HCT116 (cell line): ENCODE measurements at regions not wholly inside any gene's neighbourhood (a gene's known extent, or its start where the extent isn't known, plus 50 kb on each side); places are given as distances from the start of the nearest gene placed in this dataset.

Experiments
- ATAC-seq: fragments of 200-7000 bp; cut with Tn5 transposase; 2 replicates; pipeline ENCODE4 v1.9.1; 2020; ENCODE audit warnings: mild to moderate bottlenecking, moderate library complexity
- BruUV-seq: library from RNA; stranded (reverse); fragments of 400-500 nt; replicated peaks from 2 replicates; lab custom pipeline; 2021; lab: Mats Ljungman, UMichigan
- CTCF ChIA-PET: fragments of 300-600 bp; sonication (Branson Sonifier 250); formaldehyde crosslinking; loops from one replicate; lab custom pipeline; 2021; ENCODE audit warnings: antibody characterized with exemption; lab: Charles Lee
- POLR2A ChIA-PET: fragments of 300-600, 350-600 bp; sonication (Branson Sonifier 250); formaldehyde crosslinking; loops from one replicate; lab custom pipeline; 2021; ENCODE audit warnings: antibody characterized with exemption; lab: Charles Lee
- RAD21 ChIA-PET, 2 experiments: fragments of 300-600 bp; sonication (Branson Sonifier 250); formaldehyde crosslinking; loops; one replicate each; lab custom pipeline; 2023; ENCODE audit warnings: low total read pairs in 2 of 2; ENCODE audit not compliant: uncharacterized antibody in 2 of 2, unreplicated experiment in 2 of 2, low non-redundant PET in 1 of 2; lab: Charles Lee
- DNase-seq: peaks from one replicate; pipeline ENCODE4 v3.0.0-alpha.2; 2010; ENCODE audit warnings: low read depth, low spot score
- H2AFZ ChIP-seq: fragments of 200-600 bp; shearing (Covaris generic), sonication (generic); 2 replicates; pipeline ENCODE4 v1.6.1; 2017; ENCODE audit warnings: low read depth, mixed run types, mixed read lengths, antibody characterized with exemption, low read length; ENCODE audit not compliant: poor library complexity, severe bottlenecking
- H3K27ac ChIP-seq: 2 replicates; pipeline ENCODE4 v1.5.1; 2012; ENCODE audit warnings: low read depth, low read length
- H3K27me3 ChIP-seq: fragments of 200-600 bp; sonication (generic); 2 replicates; pipeline ENCODE4 v1.6.1; 2016; ENCODE audit warnings: mixed run types, low read length, mixed read lengths; ENCODE audit not compliant: insufficient read depth
- H3K36me3 ChIP-seq, 2 experiments: fragments of 200-500 bp in 1 of 2; fragments of 200-600 bp in 1 of 2; sonication (Bioruptor generic) in 1 of 2; sonication (generic) in 1 of 2; 2 replicates each; pipeline versions ENCODE4 v1.5.1 to v1.6.1; 2014 to 2016; ENCODE audit warnings: low read length in 2 of 2, inconsistent platforms in 1 of 2, mixed read lengths in 1 of 2, mixed run types in 1 of 2; ENCODE audit not compliant: insufficient read depth in 2 of 2, control insufficient read depth in 1 of 2
- H3K4me1 ChIP-seq, 2 experiments: fragments of 200-600 bp in 1 of 2; sonication (generic) in 1 of 2; 2 replicates each; pipeline versions ENCODE4 v1.5.1 to v1.6.1; 2012 to 2017; ENCODE audit warnings: low read length in 2 of 2, inconsistent platforms in 1 of 2, mild to moderate bottlenecking in 1 of 2, mixed read lengths in 1 of 2, mixed run types in 1 of 2, moderate library complexity in 1 of 2; ENCODE audit not compliant: insufficient read depth in 2 of 2, control insufficient read depth in 1 of 2
- H3K4me2 ChIP-seq: fragments of 200-600 bp; sonication (generic); 2 replicates; pipeline ENCODE4 v1.6.1; 2017; ENCODE audit warnings: mixed run types, low read length, mixed read lengths
- H3K4me3 ChIP-seq, 2 experiments: fragments of 200-600 bp in 1 of 2; sonication (generic) in 1 of 2; replicated peaks in 1 of 2; 2 replicates each; pipeline ENCODE4 v1.5.1; 2011 to 2016; ENCODE audit warnings: low read length in 2 of 2, control low read depth in 1 of 2, low read depth in 1 of 2, mild to moderate bottlenecking in 1 of 2, mixed read lengths in 1 of 2, mixed run types in 1 of 2
- H3K79me2 ChIP-seq: fragments of 200-600 bp; sonication (generic); 2 replicates; pipeline ENCODE4 v1.6.1; 2017; ENCODE audit warnings: mild to moderate bottlenecking, mixed run types, low read length, moderate library complexity, mixed read lengths; ENCODE audit not compliant: insufficient read depth
- H3K9ac ChIP-seq: fragments of 200-600 bp; sonication (generic); 2 replicates; pipeline ENCODE4 v1.6.1; 2016; ENCODE audit warnings: low read length, mixed read lengths
- H3K9me2 ChIP-seq: fragments of 200-600 bp; sonication (generic), shearing (Covaris generic); 2 replicates; pipeline ENCODE4 v1.6.1; 2017; ENCODE audit warnings: mixed run types, mild to moderate bottlenecking, moderate library complexity; ENCODE audit not compliant: insufficient read depth
- H3K9me3 ChIP-seq, 2 experiments: fragments of 200-500 bp in 1 of 2; fragments of 200-600 bp in 1 of 2; sonication (Bioruptor generic) in 1 of 2; sonication (generic) in 1 of 2; 2 replicates each; pipeline ENCODE4 v1.6.1; 2014 to 2017; ENCODE audit warnings: low read length in 2 of 2, mixed read lengths in 2 of 2, inconsistent platforms in 1 of 2, low read depth in 1 of 2, mild to moderate bottlenecking in 1 of 2, mixed run types in 1 of 2, moderate library complexity in 1 of 2; ENCODE audit not compliant: control insufficient read depth in 1 of 2, insufficient read depth in 1 of 2
- H4K20me1 ChIP-seq: fragments of 200-600 bp; sonication (generic), shearing (Covaris generic); 2 replicates; pipeline ENCODE4 v1.6.1; 2017; ENCODE audit warnings: mixed run types, mild to moderate bottlenecking, moderate library complexity; ENCODE audit not compliant: insufficient read depth
- ATF3 ChIP-seq: IDR thresholded peaks from 2 replicates; pipeline ENCODE4 v1.6.1; 2012
- CEBPB ChIP-seq: IDR thresholded peaks from 2 replicates; pipeline ENCODE4 v1.6.1; 2012; ENCODE audit warnings: low read depth
- CTCF ChIP-seq, 3 experiments: fragments of 200-600 bp in 1 of 3; sonication (generic) in 1 of 3; IDR thresholded peaks in 2 of 3; conservative IDR thresholded peaks in 1 of 3; 2 replicates each; pipeline ENCODE4 v1.5.1; 2012 to 2017; ENCODE audit warnings: low read depth in 2 of 3, low read length in 2 of 3, antibody characterized with exemption in 1 of 3, borderline replicate concordance in 1 of 3, control low read depth in 1 of 3, mild to moderate bottlenecking in 1 of 3, mixed read lengths in 1 of 3, mixed run types in 1 of 3, moderate library complexity in 1 of 3; ENCODE audit not compliant: insufficient read depth in 1 of 3
- EGR1 ChIP-seq: IDR thresholded peaks from 2 replicates; pipeline ENCODE4 v1.6.1; 2012; ENCODE audit warnings: low read depth
- ELF1 ChIP-seq: IDR thresholded peaks from 2 replicates; pipeline ENCODE4 v1.6.1; 2012; ENCODE audit warnings: low read depth, borderline replicate concordance
- EZH2 ChIP-seq: fragments of 200-600 bp; sonication (generic); IDR thresholded peaks from 2 replicates; pipeline ENCODE4 v1.6.1; 2017; ENCODE audit warnings: antibody characterized with exemption, mixed run types
- FOSL1 ChIP-seq: IDR thresholded peaks from 2 replicates; pipeline ENCODE4 v1.6.1; 2012; ENCODE audit warnings: low read depth
- MAX ChIP-seq: IDR thresholded peaks from 2 replicates; pipeline ENCODE4 v1.6.1; 2012
- POLR2A ChIP-seq: IDR thresholded peaks from 2 replicates; pipeline ENCODE4 v1.7.0; 2011; ENCODE audit warnings: borderline replicate concordance; ENCODE audit not compliant: insufficient read depth, insufficient read length; ENCODE audit errors: extremely low read depth
- POLR2AphosphoS5 ChIP-seq: IDR thresholded peaks from 2 replicates; pipeline ENCODE4 v1.6.1; 2011; ENCODE audit warnings: mild to moderate bottlenecking, low read depth, low read length, moderate library complexity
- RAD21 ChIP-seq: IDR thresholded peaks from 2 replicates; pipeline ENCODE4 v1.6.1; 2012; ENCODE audit warnings: low read depth, mild to moderate bottlenecking
- SIN3A ChIP-seq: IDR thresholded peaks from 2 replicates; pipeline ENCODE4 v1.6.1; 2012; ENCODE audit warnings: low read depth
- SP1 ChIP-seq: IDR thresholded peaks from 2 replicates; pipeline ENCODE4 v1.6.1; 2012; ENCODE audit warnings: low read depth
- YY1 ChIP-seq: IDR thresholded peaks from 2 replicates; pipeline ENCODE4 v1.6.1; 2011; ENCODE audit warnings: low read length, low read depth, moderate library complexity, mild to moderate bottlenecking; ENCODE audit not compliant: insufficient replicate concordance; ENCODE audit errors: extremely low read depth
- ZBTB33 ChIP-seq: IDR thresholded peaks from 2 replicates; pipeline ENCODE4 v1.6.1; 2011; ENCODE audit warnings: mild to moderate bottlenecking, low read length, moderate library complexity; ENCODE audit not compliant: insufficient replicate concordance; ENCODE audit errors: extremely low read depth
- ZNF274 ChIP-seq: fragments of 200-500 bp; sonication (Bioruptor generic); IDR thresholded peaks from 2 replicates; pipeline ENCODE4 v1.6.1; 2014; ENCODE audit warnings: mild to moderate bottlenecking, low read depth, low read length, inconsistent platforms
- intact Hi-C: fragments of 100-400 bp; cut with micrococcal nuclease; formaldehyde crosslinking; loops from 2 replicates; pipeline ENCODE4 v1.10.0; 2022

GRCh38 chr12:23421556-23421955 lies 527.9 kb downstream of the SOX5 start:
- Histone ChIP-seq H3K36me3 (no peaks in the 10 kb centered on the region), H4K20me1 (no peaks in the 10 kb centered on the region), H3K27me3 (no peaks in the 10 kb centered on the region), H2AFZ (no peak overlapping the region), H3K9me2 (no peaks in the 10 kb centered on the region), H3K27ac (no peak overlapping the region), H3K9me3 (peaks cover 10 to 22% of the 10 kb centered on the region in 2 experiments; a peak in 3 of 4 replicates), H3K4me2 (no peak overlapping the region), H3K4me3 (no peak overlapping the region), H3K79me2 (no peaks in the 10 kb centered on the region), H3K9ac (no peak overlapping the region), H3K4me1 (no peaks in the 10 kb centered on the region)
- CTCF ChIA-PET = no interaction called here
- TF ChIP-seq SIN3A (no peak), SP1 (no peak), EGR1 (no peak), POLR2A (no peak), FOSL1 (no peak), ZNF274 (no peak), MAX (no peak), CEBPB (no peak), EZH2 (no peak), ELF1 (no peak), YY1 (no peak), POLR2AphosphoS5 (no peak), RAD21 (no peak), CTCF (IDR thresholded peaks at IDR 0.05 in 2 of 3, conservative IDR thresholded peaks at IDR 0.05 in 1 of 3; ENCODE audit: borderline replicate concordance in 1 of 3, insufficient read depth in 1 of 3, low read depth in 2 of 3, low read length in 2 of 3) (no peak), ZBTB33 (no peak), ATF3 (no peak)
- RAD21 ChIA-PET = no interaction called here
- no TSS peak for BruUV-seq
- ATAC-seq (no peak), DNase-seq (no peak)
- intact Hi-C loops = no loop called here
- POLR2A ChIA-PET = no interaction called here
